ENCODE measurements at regions not wholly inside any gene's neighbourhood (a gene's known extent, or its start where the extent isn't known, plus 50 kb on each side); places are given as distances from the start of the nearest gene placed in this dataset.
"Not testable (repeated sequence)": the region's sequence is repeated elsewhere in the genome, so short reads cannot be mapped to it uniquely, and the experiment has no call there.

DNA sequence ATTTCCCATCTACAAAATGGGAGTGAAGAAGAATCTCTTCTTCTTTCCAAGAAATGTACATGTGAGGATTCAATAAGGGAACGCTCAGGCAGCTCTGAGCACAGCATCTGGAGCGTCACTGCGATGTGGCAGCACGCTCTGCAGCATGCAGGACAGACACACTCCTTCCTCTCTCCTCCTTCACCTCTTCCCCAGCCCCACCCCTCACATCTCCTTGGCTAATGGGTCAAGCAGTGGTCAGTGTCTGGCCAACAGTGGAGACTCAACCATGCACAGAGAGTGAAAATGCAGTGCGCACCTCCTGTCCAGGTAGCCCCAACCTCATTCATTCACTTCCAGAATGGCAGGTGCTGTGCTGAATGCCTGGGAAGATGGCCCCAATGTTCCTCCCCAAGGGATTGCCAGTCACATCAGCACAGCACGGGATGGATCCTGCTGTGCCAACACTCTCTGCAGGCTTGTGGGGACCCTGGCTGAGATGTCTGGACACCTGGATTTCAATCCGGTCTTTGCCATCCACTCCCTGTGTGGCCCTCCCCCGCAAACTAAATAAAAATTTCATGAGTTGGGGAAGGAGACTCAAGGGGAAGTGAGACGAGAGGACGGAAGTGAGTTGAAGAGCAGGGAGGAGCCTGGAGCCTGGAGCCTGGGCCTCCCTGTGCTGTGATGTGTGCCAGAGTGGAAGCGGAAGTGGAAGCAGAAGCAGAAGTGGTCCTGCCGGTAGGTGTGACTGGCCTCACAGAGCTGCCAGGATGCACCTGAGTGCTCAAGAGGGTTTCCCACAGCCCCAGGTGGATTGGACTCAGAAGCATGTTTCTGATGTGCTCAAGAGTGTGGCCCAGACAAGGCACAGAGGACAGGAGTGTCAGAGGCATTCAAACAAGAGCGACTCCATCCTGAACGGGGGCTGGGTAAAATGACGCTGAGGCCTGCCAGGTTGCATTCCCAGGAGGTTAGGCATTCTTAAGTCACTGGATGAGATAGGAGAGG is 163.9 kb downstream of the SMAD6 start:
- DNase-seq, result no peak

DNA sequence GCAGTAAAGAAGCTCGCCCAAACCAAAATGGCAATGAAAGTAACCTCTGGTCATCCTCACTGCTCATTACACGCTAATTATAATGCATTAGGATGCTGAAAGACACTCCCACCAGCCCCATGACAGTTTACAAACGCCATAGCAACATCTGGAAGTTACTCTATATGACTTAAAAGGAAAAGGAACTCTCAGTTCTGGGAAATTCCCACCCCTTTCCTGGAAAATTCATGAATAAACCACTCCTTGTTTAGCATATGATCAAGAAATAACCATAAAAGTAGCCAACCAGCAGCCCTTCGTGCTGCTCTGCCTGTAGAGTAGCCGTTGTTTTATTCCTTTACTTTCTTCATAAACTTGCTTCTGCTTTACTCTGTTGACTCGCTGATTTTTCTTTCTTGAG is 164.6 kb downstream of the SMAD6 start:
- DNase-seq, result no peak

DNA sequence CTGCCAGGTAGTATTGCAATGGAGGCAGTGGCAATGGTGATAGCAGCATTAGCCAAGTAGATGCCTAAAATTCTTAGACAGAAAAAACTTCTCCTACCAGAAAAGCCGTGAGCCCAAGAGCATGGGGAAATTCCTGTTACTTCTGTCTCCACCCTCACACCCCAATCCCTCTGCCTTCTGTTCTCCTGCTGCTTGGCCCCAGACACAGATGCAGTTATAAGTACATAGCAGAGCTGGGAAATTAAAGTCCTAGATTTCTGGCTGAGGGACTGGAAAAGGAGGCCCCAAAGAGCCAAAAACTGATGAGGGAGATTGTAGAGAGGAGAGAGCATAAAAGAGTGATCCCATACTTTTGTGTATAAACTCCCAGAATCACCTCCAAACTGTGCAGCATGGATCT is 166.9 kb downstream of the SMAD6 start:
- DNase-seq, result no peak

DNA sequence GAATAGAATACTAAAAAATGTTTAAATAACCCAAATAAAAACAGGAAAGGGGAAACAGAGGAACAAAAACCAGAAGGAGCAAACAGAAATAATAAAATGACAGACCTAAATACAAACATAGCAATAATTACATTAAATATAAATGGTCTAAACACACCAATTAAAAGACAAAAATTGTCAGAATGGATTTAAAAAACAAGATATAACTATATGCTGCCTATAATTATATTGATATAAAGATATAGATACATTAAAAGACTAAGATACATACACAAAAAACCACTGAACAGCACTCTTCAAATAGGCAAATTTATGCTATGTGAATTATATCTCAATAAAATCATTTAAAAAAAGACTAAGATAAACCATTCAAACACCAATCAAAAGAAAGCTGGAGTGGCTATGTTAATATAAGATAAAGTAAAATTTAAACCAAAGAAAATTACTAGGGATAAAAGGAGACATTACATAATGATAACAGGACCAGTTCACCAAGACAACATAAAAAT is 168.9 kb downstream of the SMAD6 start:
- DNase-seq, result no peak

DNA sequence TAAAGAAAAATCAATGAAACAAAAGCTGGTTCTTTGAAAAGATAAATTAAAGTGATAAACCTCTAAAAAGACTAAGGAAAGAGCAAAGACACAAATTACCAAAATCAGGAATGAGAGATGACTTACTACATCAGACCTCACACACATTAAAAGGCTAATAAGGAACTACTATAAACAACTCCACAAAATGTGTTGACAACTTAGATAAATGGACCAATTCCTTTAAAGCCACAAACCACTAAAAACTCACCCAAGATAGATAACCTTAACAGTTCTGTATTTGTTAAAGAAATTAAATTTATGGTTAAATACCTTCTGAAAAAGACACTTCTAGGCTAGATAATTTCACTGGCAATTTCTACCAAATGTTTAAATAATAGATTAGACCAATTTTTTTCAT is 170.4 kb downstream of the SMAD6 start:
- DNase-seq, result no peak

DNA sequence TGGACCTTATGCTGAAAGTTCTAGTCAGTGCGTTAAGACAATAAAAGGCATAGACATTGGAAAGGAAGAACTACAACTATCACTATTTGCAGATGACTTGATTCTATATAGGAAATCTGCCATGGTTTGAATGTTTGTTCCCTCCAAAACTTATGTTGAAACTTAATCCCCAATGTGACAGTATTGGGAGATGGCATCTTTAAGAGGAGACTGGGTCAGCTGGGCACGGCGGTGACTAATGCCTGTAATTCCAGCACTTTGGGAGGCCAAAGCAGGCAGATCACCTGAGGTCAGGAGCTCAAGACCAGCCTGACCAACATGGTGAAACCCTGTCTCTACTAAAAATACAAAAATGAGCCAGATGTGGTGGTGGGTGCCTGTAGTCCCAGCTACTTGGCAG is 171.3 kb downstream of the SMAD6 start:
- DNase-seq, result not testable (repeated sequence)

DNA sequence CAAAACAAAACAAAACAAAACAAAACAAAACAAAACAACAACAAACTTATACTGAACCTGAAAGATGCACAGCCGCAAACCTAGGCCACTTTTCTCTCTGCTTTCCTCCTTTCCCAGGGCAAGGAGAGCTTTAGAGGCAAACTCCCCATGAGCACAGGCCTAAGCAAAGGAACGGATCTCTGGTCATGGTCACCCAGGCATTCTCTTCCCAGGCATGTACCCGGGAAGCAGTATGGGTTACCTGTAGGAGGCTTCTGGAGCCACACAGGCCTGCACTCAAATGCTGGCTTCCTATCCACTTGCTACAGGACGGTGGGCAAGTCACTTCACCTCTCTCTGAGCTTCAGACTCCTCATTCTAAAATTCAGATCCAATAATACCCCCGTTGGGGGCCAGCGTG is 171.8 kb downstream of the SMAD6 start:
- no peak for DNase-seq

DNA sequence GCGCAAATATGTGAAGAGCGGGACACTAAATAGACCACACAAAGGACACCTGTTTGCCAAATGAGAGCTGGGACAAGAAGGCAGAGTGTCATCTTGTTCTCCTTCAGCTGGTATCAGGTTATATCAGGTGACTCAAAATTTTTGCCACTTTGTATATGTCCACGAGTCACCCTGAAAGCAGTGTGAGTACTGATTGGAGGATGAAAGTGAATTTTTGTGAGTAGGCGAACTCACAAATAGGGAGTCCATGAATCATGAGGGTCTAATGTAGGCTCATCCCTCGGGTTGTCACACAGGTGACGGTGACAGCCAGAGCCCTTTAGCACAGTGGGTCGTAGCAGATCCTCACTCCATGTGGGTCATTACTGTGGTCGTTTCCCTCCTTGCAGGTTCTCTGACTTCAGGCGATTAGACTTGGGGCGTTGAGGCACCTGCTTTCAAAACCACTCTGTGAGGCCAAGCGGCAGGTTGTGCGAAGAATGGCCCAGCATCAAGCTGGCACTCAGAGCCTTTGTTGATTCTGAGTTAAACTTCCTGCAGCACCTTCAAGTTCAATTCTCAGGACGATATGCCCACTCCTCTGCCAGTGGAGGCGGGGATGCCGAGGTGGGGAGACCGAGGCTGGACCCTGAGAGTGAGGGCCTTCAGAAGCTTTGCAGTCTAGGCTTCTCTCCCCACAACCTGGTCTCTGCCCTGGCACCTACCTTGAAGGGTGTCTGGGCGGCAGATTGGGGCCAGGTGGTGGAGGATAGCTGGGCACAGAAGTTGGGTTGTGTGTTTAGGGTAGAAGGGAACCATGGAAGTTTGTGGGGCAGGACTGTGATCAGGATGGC is 173.8 kb downstream of the SMAD6 start:
- DNase-seq, result no peak

DNA sequence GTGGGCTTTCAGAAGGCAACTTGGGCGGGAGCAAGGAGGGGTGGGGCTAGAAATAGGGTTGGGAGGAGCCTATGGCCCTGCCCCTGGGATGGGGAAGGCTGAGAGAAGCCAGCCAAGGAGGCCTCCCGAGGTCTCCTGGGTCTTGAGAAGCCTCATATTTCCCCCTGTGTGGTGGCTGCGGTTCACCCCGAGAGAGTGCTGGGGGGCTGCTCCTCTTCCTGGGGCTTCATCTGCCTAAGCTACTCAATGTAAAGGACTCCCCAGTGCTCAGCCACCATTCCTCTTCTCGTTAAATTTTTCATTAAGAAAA is 174.3 kb downstream of the SMAD6 start:
- no peak for DNase-seq

DNA sequence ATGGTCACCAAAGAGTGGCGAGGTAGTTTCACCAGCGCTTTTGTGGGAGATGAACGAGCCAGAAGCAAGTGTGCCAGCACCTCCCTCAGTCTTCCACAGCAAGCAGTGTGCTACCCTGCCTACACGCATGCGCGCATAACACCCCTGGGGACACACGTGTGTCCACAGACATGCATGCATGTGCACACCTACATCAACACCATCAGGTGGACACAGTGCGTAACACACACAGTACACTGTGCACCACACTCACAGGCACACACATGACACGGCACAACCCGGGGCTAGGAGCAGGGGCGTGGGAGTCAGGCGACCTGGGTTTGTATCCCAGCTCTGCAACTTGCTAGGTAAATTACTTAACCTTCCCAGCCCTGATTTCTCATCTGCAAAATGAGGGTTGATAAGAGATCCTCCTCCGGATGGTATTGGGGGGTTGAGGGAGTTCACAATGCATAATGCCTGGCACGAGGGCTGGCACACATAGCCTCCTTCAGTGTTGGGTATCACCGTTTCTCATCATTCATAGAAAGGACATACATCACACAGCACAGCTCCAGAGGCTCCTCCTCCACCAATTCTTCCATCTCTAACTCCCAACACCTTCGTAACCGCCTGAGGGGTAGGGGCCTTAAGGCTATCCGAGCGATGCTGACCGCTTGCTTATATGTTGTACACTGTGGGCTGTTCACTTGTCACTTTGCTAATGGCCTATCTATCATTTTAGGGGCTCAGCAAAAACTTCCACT is 174.9 kb downstream of the SMAD6 start:
- no peak for DNase-seq

DNA sequence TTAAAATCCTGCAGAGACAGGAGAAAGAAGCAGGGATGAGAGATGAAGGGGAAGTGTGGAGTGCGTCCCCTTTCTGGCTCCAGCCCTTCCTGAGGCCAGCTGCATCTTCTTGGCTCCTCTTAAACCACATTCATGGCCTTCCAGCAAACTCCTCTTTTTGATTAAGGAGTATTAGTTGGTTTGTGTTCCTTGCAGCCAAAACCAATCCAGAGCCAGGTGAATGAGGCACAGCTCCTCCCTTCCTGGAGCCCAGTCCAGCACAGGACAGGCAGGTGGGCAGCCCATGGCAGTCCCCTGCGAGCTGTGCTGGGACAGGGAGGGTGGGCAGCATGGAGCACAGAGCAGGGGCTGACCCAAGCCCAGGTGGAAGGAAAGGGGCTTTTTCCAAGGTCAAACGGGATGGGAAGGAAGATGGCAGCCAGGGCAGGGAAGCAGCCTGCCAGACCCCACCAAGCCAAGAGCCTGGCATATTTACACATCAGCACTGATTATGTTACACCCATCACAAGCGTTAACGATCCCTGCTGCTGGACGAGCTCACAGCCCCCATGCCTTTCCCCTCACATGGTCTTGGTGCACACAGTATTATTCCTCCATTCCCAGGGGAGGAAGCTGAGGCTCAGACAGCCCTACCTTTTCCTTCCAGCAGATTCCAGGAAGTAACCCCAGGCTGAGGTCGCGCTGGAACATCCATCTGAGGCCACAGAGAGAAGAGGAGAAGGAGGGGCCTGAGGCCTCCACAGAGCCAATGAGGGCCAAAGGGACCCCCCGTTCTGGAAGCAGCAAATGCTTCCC is 175.6 kb downstream of the SMAD6 start:
- no peak for DNase-seq

DNA sequence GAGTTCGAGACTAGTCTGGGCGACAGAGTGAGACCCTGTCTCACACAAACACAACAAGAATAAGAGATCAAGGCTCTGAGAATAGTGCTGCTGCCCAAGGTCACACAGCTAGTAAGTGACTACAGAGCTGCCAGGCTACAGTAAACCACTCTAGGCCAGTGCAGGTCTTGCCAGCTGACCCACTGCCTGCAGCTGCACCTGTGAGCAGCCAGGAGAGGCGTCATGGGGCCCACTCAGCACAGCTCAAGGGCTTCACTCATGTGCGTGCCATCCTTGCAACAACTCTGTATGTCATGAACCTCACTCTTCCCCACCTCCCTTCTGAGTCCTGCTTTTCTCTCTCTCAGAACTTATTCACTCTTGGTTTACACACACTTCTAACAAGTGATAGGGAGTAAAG is 176.7 kb downstream of the SMAD6 start:
- DNase-seq, result no peak

DNA sequence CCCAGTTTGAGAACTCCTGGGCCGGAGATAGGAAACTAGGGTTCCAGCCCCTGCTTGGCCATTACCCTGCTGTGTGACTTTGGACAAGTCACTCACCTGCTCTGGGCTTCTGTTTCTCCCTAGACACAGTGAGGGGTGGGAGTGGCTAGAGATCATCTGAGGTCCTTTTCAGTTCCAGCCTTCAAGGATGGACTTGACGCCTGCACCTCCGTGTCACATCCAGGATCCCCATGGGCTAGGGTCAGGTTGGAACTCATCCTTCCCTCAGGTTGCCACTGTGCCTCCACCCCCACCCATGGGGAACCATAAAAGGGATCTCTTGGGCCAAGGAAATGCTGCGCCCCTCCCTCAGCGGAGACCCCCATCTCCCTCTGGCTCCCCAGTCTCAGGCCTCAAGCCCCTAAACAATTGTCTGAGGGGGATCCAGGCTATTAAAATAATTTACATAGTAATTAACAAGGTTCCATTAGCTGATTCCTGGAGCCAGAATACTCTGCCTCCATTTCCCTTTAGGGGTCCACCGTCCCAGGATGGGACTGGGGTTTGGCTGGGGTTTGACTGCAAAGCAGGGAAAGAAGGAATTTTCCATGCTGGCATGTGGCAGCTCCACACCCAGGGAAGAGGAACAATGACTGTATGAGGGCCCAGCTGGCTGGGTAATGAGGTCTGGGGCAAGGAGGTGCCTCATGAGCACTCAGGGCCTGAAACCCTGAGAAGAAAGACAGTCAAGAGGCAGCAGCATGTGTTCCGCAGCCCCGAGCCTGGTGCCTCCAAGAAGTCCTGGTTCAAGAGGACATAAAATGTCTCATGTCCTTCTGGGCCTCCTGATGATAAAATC is 177.7 kb downstream of the SMAD6 start:
- DNase-seq, result no peak

DNA sequence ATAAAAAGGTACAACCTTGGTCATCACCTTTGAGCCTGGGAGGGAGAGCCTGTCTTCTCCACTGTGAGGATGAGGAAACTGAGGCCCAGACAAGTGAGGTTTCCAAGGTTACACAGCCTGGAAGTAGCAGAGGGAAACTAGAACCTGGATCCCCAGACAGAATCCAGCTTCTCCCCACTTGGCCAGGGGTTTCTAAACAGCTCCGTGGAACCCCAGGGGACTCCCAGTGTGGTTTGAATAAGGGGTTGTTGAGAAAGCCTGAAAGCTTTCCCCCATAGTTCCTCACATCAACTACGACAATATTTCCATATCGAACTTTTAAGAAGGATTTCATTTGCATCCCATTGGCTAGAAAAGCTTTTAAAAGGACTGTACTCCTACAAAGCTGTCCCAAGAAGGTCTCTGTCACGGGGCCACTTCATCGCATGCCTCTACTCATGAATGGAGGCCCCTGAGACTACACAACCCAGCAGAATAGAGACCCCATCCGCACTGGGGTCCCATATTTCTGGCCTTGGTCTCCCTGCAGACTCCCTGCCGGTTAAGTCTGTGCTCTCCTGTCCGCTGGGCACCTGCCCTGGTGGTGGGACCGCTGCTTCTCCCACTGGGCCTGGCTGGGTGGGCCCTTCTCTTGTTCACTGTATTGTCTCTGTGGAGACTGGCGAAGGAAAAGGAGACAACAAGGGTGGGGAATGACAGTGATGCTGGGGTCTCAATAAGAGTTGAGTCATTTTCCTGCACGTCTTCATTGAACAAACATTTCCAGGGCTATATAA is 178.5 kb downstream of the SMAD6 start:
- no peak for DNase-seq

DNA sequence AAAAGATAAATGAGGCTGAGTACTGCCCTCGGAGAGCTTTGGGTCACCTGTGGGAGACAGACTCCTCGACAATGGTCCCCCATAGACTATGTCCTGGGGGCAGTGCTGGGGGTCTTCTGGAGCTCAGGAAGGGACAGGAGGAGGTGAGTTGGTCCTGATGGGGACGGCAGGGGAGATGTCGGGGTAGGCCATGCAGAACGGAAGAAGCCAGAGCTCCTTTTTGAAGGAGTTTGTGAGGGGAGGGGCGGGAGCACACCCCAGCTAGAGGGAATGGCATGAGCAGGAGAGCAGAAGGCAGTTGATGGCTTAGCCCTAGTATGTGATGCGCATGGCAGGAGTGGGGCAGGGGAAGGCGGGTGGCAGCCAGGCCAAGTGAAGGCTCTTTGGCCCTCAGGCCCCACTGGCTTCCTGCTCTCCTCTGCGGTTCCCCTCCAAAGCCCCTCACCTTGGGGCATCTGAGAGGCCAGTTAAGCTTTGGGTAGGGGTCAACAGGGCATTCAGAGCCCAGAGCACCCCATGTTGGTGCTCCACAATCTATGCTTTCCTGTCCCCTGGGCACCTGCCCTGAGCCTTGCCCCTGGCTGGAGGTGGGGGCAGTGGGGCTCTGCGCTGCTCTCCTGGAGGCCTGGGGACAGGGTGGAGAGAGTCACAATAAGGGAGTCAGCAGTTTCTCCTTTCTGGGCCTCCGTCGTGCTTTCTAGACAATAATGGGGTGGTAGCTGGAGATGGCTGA is 179.3 kb downstream of the SMAD6 start:
- no peak for DNase-seq

DNA sequence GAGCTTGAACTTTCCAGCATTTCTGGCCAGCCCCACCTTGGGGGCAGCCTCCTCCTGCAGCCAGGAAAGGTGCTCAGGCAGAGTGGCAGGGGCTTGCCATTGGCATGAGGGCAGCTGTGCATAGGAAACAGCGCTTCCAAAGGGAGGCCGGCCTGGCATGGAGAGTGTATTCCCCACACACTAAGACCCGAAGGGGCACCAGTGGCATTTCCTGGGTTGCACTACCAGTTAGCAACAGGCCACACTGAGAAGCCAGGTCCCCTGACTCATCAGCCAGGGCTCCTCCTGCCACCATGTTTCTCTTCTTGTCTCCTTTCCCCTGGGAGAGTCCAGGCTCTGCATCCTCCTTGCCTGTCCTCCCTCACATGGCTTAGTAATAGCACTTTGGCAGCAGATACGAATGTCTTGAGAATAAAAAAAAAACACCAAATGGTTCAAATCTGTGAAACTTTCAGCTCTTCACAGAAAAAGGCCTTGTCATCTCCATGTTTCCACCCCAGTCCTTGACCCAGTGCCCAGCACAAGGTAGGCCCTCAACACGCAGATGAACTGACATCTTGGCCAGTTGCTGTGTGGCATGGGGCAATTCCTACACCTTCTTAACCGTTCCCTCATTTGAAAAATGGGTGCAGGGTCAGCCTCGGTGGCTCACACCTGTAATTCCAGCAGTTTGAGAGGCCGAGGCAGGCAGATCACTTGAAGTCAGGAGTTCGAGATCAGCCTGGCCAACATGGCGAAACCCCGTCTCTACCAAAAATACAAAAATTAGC is 180.4 kb downstream of the SMAD6 start:
- no peak for DNase-seq

DNA sequence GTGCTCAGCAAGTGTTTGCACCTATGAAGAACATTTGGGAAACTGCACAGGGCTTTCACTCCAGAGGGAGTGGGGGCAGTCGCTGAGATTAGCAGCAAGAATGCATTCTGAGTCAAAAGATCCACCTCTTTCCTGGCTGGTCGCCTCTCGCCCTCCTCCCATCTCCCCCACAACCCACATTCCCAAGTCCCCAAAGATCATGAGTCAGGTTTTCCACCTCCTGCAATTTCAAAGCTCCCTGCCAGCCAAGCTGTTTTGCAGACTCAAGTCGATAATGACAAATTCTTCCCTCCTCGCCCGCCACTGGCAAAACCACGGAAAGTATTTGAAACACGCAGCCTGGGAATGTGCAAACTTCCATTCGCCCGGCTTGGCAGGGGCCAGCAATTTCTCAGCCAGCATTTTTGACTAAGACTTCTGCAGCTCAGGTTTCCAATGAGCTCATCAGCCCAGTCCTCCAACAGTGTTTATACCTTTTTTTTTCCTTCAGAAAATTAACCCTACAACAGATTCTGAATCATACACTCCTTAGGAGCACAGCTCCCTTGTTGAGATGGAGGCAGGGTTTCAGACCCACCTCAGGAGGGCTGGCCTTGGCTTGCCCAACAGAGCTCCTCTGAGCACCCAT is 181.4 kb downstream of the SMAD6 start:
- no peak for DNase-seq

DNA sequence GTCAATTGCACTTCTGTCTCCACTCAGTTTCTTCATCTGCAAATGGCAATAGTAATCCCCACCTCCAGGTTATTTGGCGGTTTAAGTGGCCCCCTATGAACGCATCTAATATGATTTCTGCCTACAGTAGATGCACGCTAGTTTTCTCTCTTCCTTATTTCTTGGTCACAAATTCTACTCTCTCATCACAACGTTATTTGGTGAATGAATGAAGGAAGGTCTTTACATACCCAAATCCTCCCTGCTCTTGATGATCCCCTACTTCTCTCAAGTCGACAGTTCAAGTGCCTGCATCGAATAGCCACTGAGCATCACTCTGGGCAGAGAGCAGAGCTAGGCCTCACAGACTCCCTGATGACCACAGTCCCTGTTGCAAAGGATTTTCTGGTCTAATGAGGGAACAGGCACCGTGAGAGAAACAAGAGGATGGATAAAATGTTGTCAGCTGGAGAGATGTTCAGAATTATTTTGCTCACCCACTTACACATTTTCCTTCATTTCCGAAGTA is 181.2 kb upstream of the SMAD3 start:
- no peak for DNase-seq

Data from NCI-H146 (cell line).